K562 (cell line): ENCODE measurements at regions not wholly inside any gene's neighbourhood (a gene's known extent, or its start where the extent isn't known, plus 50 kb on each side); places are given as distances from the start of the nearest gene placed in this dataset.

Experiments
- ATAC-seq: fragments of 200-7000 bp; cut with Tn5 transposase; 3 replicates; pipeline ENCODE4 v1.9.1; 2020; ENCODE audit warnings: moderate library complexity
- BruUV-seq: library from RNA; stranded (reverse); fragments of 400-500 nt; replicated peaks from 2 replicates; lab custom pipeline; 2021; lab: Mats Ljungman, UMichigan
- CTCF ChIA-PET: fragments of 300-600 bp; formaldehyde crosslinking; extraction: SDS; loops from one replicate; lab custom pipeline; 2021; ENCODE audit warnings: low intra/inter-chr PET ratio; lab: Yijun Ruan, JAX
- POLR2A ChIA-PET: fragments of 300-600, 350-650 bp; sonication (Branson Sonifier 250); formaldehyde crosslinking; extraction: SDS; loops from one replicate; lab custom pipeline; 2021; ENCODE audit warnings: antibody characterized with exemption, inconsistent platforms; lab: Yijun Ruan, JAX
- DNase-seq, 4 experiments: peaks; one replicate each; pipeline versions ENCODE4 v3.0.0 to v3.0.0-alpha.2; 2011 to 2018; ENCODE audit warnings: low spot score in 3 of 4, mixed read lengths in 3 of 4; ENCODE audit errors: extremely low read depth in 1 of 4
- FAIRE-seq: peaks from 2 replicates; lab custom pipeline; 2011; peaks lifted over from hg19 to GRCh38; lab: Jason Lieb, UNC
- H2AFZ ChIP-seq: 2 replicates; pipeline ENCODE4 v1.6.0; 2011; ENCODE audit warnings: low read depth, low read length, control low read depth, inconsistent platforms
- H3K27ac ChIP-seq: fragments of 200-600 bp; 3 replicates; pipeline ENCODE4 v1.8.0; 2011; ENCODE audit warnings: low read depth, mild to moderate bottlenecking, control low read depth, inconsistent platforms, low read length, moderate library complexity, mixed read lengths; ENCODE audit errors: extremely low read depth
- H3K27me3 ChIP-seq, 2 experiments: fragments of 300-600 bp in 1 of 2; 2 replicates in 1 of 2; 3 replicates in 1 of 2; pipeline versions ENCODE4 v1.6.0 to v1.8.0; 2011; ENCODE audit warnings: inconsistent platforms in 2 of 2, low read length in 2 of 2, mild to moderate bottlenecking in 1 of 2, mixed read lengths in 1 of 2, moderate library complexity in 1 of 2; ENCODE audit not compliant: control insufficient read depth in 2 of 2, insufficient read depth in 2 of 2
- H3K36me3 ChIP-seq: fragments of 300-600 bp; 3 replicates; pipeline ENCODE4 v1.8.0; 2011; ENCODE audit warnings: mild to moderate bottlenecking, low read length, inconsistent platforms; ENCODE audit not compliant: control insufficient read depth, insufficient read depth
- H3K4me1 ChIP-seq, 2 experiments: fragments of 200-600 bp in 1 of 2; replicated peaks in 1 of 2; 2 replicates in 1 of 2; 3 replicates in 1 of 2; pipeline versions ENCODE4 v1.5.1 to v1.8.0; 2011; ENCODE audit warnings: inconsistent platforms in 2 of 2, low read length in 2 of 2, mild to moderate bottlenecking in 1 of 2, mixed read lengths in 1 of 2, moderate library complexity in 1 of 2; ENCODE audit not compliant: control insufficient read depth in 2 of 2, insufficient read depth in 2 of 2
- H3K4me2 ChIP-seq: 2 replicates; pipeline ENCODE4 v1.6.1; 2011; ENCODE audit warnings: low read length, control low read depth, inconsistent platforms, mixed read lengths; ENCODE audit not compliant: insufficient read depth
- H3K4me3 ChIP-seq: fragments of 200-600 bp; sonication (generic), shearing (Covaris generic); 2 replicates; pipeline ENCODE4 v1.5.1; 2016; ENCODE audit warnings: control low read depth, inconsistent platforms
- H3K79me2 ChIP-seq: fragments of 200-600 bp; 3 replicates; pipeline ENCODE4 v1.8.0; 2011; ENCODE audit warnings: low read length, inconsistent platforms; ENCODE audit not compliant: control insufficient read depth, insufficient read depth
- H3K9ac ChIP-seq, 2 experiments: 2 replicates each; pipeline versions ENCODE4 v1.6.0 to v1.6.1; 2011; ENCODE audit warnings: low read depth in 2 of 2, low read length in 2 of 2, control low read depth in 1 of 2, inconsistent platforms in 1 of 2, mild to moderate bottlenecking in 1 of 2, mixed read lengths in 1 of 2; ENCODE audit not compliant: insufficient read depth in 1 of 2
- H3K9me1 ChIP-seq: one replicate; pipeline ENCODE4 v1.6.0; 2011; ENCODE audit warnings: inconsistent platforms, mild to moderate bottlenecking, low read length, moderate library complexity; ENCODE audit not compliant: control insufficient read depth, insufficient read depth
- H3K9me3 ChIP-seq: replicated peaks from 2 replicates; pipeline ENCODE4 v1.5.1; 2011; ENCODE audit warnings: low read depth, low read length, inconsistent platforms; ENCODE audit not compliant: control insufficient read depth, insufficient read depth
- H4K20me1 ChIP-seq: replicated peaks from 2 replicates; pipeline ENCODE4 v1.6.1; 2011; ENCODE audit warnings: low read length, inconsistent platforms, mixed read lengths; ENCODE audit not compliant: control insufficient read depth, insufficient read depth
- ATF3 ChIP-seq, 2 experiments: fragments of 450-650 bp in 1 of 2; sonication (generic) in 1 of 2; formaldehyde crosslinking in 1 of 2; IDR thresholded peaks in 1 of 2; conservative IDR thresholded peaks in 1 of 2; 2 replicates each; pipeline versions ENCODE4 v1.6.1 to v1.8.1; 2016 to 2023; ENCODE audit warnings: mild to moderate bottlenecking in 2 of 2, moderate library complexity in 2 of 2, inconsistent platforms in 1 of 2, missing genetic modification reagents in 1 of 2
- CREB3 ChIP-seq: fragments of 450-650 bp; conservative IDR thresholded peaks from 2 replicates; pipeline ENCODE4 v1.6.1; 2016; ENCODE audit warnings: missing genetic modification characterization, low read depth, mild to moderate bottlenecking, missing compliant biosample characterization, moderate library complexity
- MBD2 ChIP-seq: sonication (generic); IDR thresholded peaks from 2 replicates; pipeline ENCODE4 v1.6.1; 2016; ENCODE audit warnings: low read depth, borderline replicate concordance
- MTA3 ChIP-seq: fragments of 450-650 bp; formaldehyde crosslinking; IDR thresholded peaks from 2 replicates; pipeline ENCODE4 v1.6.1; 2017; ENCODE audit warnings: mild to moderate bottlenecking, borderline replicate concordance
- RBM25 ChIP-seq: fragments of 200-400 bp; formaldehyde crosslinking; IDR thresholded peaks from 2 replicates; pipeline ENCODE4 v1.6.1; 2018; ENCODE audit warnings: low read length, low read depth, moderate library complexity; ENCODE audit not compliant: severe bottlenecking
- RFX5 ChIP-seq: IDR thresholded peaks from 2 replicates; pipeline ENCODE4 v1.6.1; 2011; ENCODE audit warnings: low read depth, mild to moderate bottlenecking, improper control_type of control experiment, low read length
- SMARCA5 ChIP-seq: fragments of 450-650 bp; IDR thresholded peaks from 2 replicates; pipeline ENCODE4 v1.6.1; 2016
- TCF3 ChIP-seq: sonication (generic); formaldehyde crosslinking; IDR thresholded peaks from 2 replicates; pipeline ENCODE4 v1.4.0; 2020; ENCODE audit warnings: mild to moderate bottlenecking, missing genetic modification reagents
- WHSC1 ChIP-seq: IDR thresholded peaks from one replicate; pipeline ENCODE4 v1.6.1; 2012; ENCODE audit warnings: low read length, control low read depth, inconsistent platforms
- ZHX1 ChIP-seq: fragments of 150-350 bp; conservative IDR thresholded peaks from 2 replicates; pipeline ENCODE4 v1.6.1; 2014; ENCODE audit warnings: low read length
- ZKSCAN8 ChIP-seq: fragments of 200-800 bp; sonication (Bioruptor generic); IDR thresholded peaks from 2 replicates; pipeline ENCODE4 v1.6.1; 2016; ENCODE audit warnings: missing genetic modification characterization, missing compliant biosample characterization
- ZNF436 ChIP-seq: fragments of 250-450, 450-650 bp; sonication (Bioruptor Pico); formaldehyde crosslinking; IDR thresholded peaks from 2 replicates; pipeline ENCODE4 v1.7.0; 2020; ENCODE audit warnings: mild to moderate bottlenecking
- WGBS: fragments of 100-300 bp; shearing (Covaris generic); methylation state at CpG from one replicate; pipeline ENCODE4 v1.1.6; 2016; ENCODE audit warnings: low coverage, mixed read lengths; ENCODE audit not compliant: insufficient coverage; ENCODE audit errors: missing lambda C conversion rate; 5-methylcytosine and 5-hydroxymethylcytosine counted together
- in situ Hi-C: fragments of 300-500 bp; cut with MboI; formaldehyde crosslinking; loops from 4 replicates; pipeline ENCODE4 v1.15.0; 2018; ENCODE audit warnings: inconsistent platforms, mixed read lengths
- intact Hi-C: fragments of 100-400 bp; cut with micrococcal nuclease; formaldehyde crosslinking; loops from 2 replicates; pipeline ENCODE4 v1.14.2; 2022
- TF ChIP-seq, protein P1 (sequence below): fragments of 250-450 bp; sonication (Bioruptor Pico); IDR thresholded peaks from 2 replicates; pipeline ENCODE4 v1.4.0; 2020; ENCODE audit warnings: mild to moderate bottlenecking, moderate library complexity
- TF ChIP-seq, protein P2 (sequence below): sonication (generic); formaldehyde crosslinking; IDR thresholded peaks from 2 replicates; pipeline ENCODE4 v1.8.0; 2022; ENCODE audit warnings: mild to moderate bottlenecking, low read depth, missing genetic modification reagents

DNA sequence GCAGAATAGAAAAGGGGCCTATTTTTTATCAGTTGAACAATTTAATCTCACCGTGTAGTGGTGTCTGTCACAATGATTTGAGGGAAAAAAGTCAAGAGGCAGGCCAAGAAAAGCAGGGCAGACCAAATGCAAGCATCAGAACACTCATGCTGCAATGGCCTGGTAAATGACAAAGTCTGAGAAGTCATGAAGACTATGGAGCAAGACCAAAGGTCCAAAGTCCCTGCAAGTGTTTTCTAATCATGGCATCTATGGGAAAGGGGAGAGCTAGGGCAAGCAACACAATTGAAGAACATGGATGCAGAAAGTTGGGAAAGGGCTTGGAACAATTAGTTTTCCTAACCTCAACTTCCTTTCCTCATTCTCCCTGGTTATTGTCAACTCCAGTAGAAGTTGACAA, 147.7 kb upstream of the TLL1 start:
- no peak overlapping the region for H3K4me3 ChIP-seq
- POLR2A ChIA-PET: no interaction called here
- no peak for ATAC-seq
- no peak overlapping the region for H2AFZ ChIP-seq
- no peak overlapping the region for H3K27ac ChIP-seq
- 0% methylated on average over 1 of the region's 1 CpG for WGBS
- DNase-seq: no peak
- no peaks in the 10 kb centered on the region for H3K79me2 ChIP-seq
- FAIRE-seq: no peak
- H3K4me2 ChIP-seq: no peak overlapping the region
- intact Hi-C loops: no loop called here
- no peaks in the 10 kb centered on the region for H3K36me3 ChIP-seq
- H4K20me1 ChIP-seq: no peaks in the 10 kb centered on the region
- in situ Hi-C loops: no loop called here
- H3K27me3 ChIP-seq: no peaks in the 10 kb centered on the region
- H3K9me3 ChIP-seq: no peaks in the 10 kb centered on the region
- no peaks in the 10 kb centered on the region for H3K9me1 ChIP-seq
- CTCF ChIA-PET: no interaction called here
- no TSS peak for BruUV-seq
- H3K9ac ChIP-seq: no peak overlapping the region
- no peaks in the 10 kb centered on the region for H3K4me1 ChIP-seq
- TF ChIP-seq ZHX1 (no peak), ZNF436 (CRISPR knock-in tag) (no peak), SMARCA5 (no peak), TCF3 (CRISPR knock-in tag) (no peak), ATF3 (IDR thresholded peaks at IDR 0.05) (no peak), ATF3 (CRISPR knock-in tag; conservative IDR thresholded peaks at IDR 0.05) (no peak), MTA3 (no peak), MBD2 (no peak), WHSC1 (no peak), RFX5 (no peak), RBM25 (no peak), CREB3 (tag) (no peak), ZKSCAN8 (CRISPR knock-in tag) (no peak)
- TF ChIP-seq, protein P1, sequence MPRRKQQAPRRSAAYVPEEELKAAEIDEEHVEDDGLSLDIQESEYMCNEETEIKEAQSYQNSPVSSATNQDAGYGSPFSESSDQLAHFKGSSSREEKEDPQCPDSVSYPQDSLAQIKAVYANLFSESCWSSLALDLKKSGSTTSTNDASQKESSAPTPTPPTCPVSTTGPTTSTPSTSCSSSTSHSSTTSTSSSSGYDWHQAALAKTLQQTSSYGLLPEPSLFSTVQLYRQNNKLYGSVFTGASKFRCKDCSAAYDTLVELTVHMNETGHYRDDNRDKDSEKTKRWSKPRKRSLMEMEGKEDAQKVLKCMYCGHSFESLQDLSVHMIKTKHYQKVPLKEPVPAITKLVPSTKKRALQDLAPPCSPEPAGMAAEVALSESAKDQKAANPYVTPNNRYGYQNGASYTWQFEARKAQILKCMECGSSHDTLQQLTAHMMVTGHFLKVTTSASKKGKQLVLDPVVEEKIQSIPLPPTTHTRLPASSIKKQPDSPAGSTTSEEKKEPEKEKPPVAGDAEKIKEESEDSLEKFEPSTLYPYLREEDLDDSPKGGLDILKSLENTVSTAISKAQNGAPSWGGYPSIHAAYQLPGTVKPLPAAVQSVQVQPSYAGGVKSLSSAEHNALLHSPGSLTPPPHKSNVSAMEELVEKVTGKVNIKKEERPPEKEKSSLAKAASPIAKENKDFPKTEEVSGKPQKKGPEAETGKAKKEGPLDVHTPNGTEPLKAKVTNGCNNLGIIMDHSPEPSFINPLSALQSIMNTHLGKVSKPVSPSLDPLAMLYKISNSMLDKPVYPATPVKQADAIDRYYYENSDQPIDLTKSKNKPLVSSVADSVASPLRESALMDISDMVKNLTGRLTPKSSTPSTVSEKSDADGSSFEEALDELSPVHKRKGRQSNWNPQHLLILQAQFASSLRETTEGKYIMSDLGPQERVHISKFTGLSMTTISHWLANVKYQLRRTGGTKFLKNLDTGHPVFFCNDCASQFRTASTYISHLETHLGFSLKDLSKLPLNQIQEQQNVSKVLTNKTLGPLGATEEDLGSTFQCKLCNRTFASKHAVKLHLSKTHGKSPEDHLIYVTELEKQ: no peak
- TF ChIP-seq, protein P2, sequence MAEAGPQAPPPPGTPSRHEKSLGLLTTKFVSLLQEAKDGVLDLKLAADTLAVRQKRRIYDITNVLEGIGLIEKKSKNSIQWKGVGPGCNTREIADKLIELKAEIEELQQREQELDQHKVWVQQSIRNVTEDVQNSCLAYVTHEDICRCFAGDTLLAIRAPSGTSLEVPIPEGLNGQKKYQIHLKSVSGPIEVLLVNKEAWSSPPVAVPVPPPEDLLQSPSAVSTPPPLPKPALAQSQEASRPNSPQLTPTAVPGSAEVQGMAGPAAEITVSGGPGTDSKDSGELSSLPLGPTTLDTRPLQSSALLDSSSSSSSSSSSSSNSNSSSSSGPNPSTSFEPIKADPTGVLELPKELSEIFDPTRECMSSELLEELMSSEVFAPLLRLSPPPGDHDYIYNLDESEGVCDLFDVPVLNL (CRISPR knock-in tag): no peak
